ENCODE measurements at regions not wholly inside any gene's neighbourhood (a gene's known extent, or its start where the extent isn't known, plus 50 kb on each side); places are given as distances from the start of the nearest gene placed in this dataset.

- TF ChIP-seq CTCF (IDR thresholded peaks at IDR 0.05; ENCODE audit: low read length) (no peak), EZH2 (IDR thresholded peaks at IDR 0.05; ENCODE audit: borderline replicate concordance, low read length) (no peak)
Observed at GRCh38 chr4:35447474-35447873, 796.8 kb downstream of the ARAP2 start.

Data from OCI-LY1 (cell line).